GM18867 (cell line): ENCODE measurements at regions not wholly inside any gene's neighbourhood (a gene's known extent, or its start where the extent isn't known, plus 50 kb on each side); places are given as distances from the start of the nearest gene placed in this dataset.
"Not testable (repeated sequence)": the region's sequence is repeated elsewhere in the genome, so short reads cannot be mapped to it uniquely, and the experiment has no call there.

ENCODE experiments used
- ATAC-seq: cut with Tn5 transposase; IDR thresholded peaks from one replicate; pipeline ENCODE4 v1.9.1; 2021; ENCODE audit warnings: mild to moderate bottlenecking, moderate library complexity; ENCODE audit not compliant: unreplicated experiment

- no peak for ATAC-seq
These were observed 185.7 kb upstream of the TBL1XR1 start for GRCh38 chr3:177382944-177383343.

- ATAC-seq = no peak
These were observed 187.9 kb upstream of the TBL1XR1 start for GRCh38 chr3:177385186-177385585.

GRCh38 chr3:177385831-177386301 is 188.6 kb upstream of the TBL1XR1 start:
- ATAC-seq = no peak

- ATAC-seq = no peak
These were observed 190.9 kb upstream of the TBL1XR1 start for GRCh38 chr3:177388209-177388608.

GRCh38 chr3:177394231-177395024 is 197.1 kb upstream of the TBL1XR1 start:
- ATAC-seq = not testable (repeated sequence)

GRCh38 chr3:177396733-177397132 is 199.5 kb upstream of the TBL1XR1 start:
- ATAC-seq = no peak

GRCh38 chr3:177401375-177401774 is 204.1 kb upstream of the TBL1XR1 start:
- ATAC-seq = no peak

GRCh38 chr3:177402533-177402932 is 205.3 kb upstream of the TBL1XR1 start:
- ATAC-seq = no peak

GRCh38 chr3:177405191-177405672 is 207.9 kb upstream of the TBL1XR1 start:
- ATAC-seq = no peak

GRCh38 chr3:177410730-177411129 is 213.4 kb upstream of the TBL1XR1 start:
- ATAC-seq = no peak

GRCh38 chr3:177411201-177411600 is 213.9 kb upstream of the TBL1XR1 start:
- ATAC-seq = no peak

GRCh38 chr3:177412677-177413170 is 215.4 kb upstream of the TBL1XR1 start:
- not testable (repeated sequence) for ATAC-seq

GRCh38 chr3:177414093-177414492 is 216.8 kb upstream of the TBL1XR1 start:
- no peak for ATAC-seq

GRCh38 chr3:177418787-177419186 is 221.5 kb upstream of the TBL1XR1 start:
- no peak for ATAC-seq

GRCh38 chr3:177419904-177420601 is 222.8 kb upstream of the TBL1XR1 start:
- no peak for ATAC-seq

- no peak for ATAC-seq
These were observed 223.6 kb upstream of the TBL1XR1 start for GRCh38 chr3:177420651-177421480.

- ATAC-seq = no peak
These were observed 224.2 kb upstream of the TBL1XR1 start for GRCh38 chr3:177421481-177421785.

- no peak for ATAC-seq
These were observed 227.2 kb upstream of the TBL1XR1 start for GRCh38 chr3:177424521-177424920.

GRCh38 chr3:177425042-177425441 is 227.8 kb upstream of the TBL1XR1 start:
- no peak for ATAC-seq

GRCh38 chr3:177426106-177426877 is 229.0 kb upstream of the TBL1XR1 start:
- ATAC-seq = no peak
